Astrocyte of the cerebellum (primary cell): ENCODE measurements at regions not wholly inside any gene's neighbourhood (a gene's known extent, or its start where the extent isn't known, plus 50 kb on each side); places are given as distances from the start of the nearest gene placed in this dataset.

Source experiments
- DNase-seq: peaks from one replicate; pipeline ENCODE4 v3.0.0-alpha.2; 2011; ENCODE audit warnings: low read depth
- H3K4me3 ChIP-seq: 2 replicates; pipeline ENCODE4 v1.5.1; 2011; ENCODE audit warnings: mild to moderate bottlenecking, low read depth, low read length, moderate library complexity
- CTCF ChIP-seq: IDR thresholded peaks from 2 replicates; pipeline ENCODE4 v1.5.1; 2012; ENCODE audit warnings: low read length, low read depth, moderate library complexity, mild to moderate bottlenecking; ENCODE audit errors: missing control alignments
- in situ Hi-C: cut with HindIII; loops from 2 replicates; pipeline ENCODE4 v1.10.0; 2017; ENCODE audit warnings: low sequenced_read_pairs

- in situ Hi-C loops, result no loop called here
- no peak for DNase-seq
These were observed 288.7 kb downstream of the MBD2 start for GRCh38 chr18:53935803-53936202.

GRCh38 chr18:53935399-53935798 is 289.1 kb downstream of the MBD2 start:
- no peak for TF ChIP-seq CTCF
- no peak overlapping the region for H3K4me3 ChIP-seq
- no peak for DNase-seq
- in situ Hi-C loops, result no loop called here

More at GRCh38 chr18:53935803-53936202, 288.7 kb downstream of the MBD2 start:
- no peak overlapping the region for H3K4me3 ChIP-seq
- no peak for TF ChIP-seq CTCF

GRCh38 chr18:53920312-53921075 is 304.0 kb downstream of the MBD2 start:
- DNase-seq, result no peak
- no peak overlapping the region for H3K4me3 ChIP-seq
- TF ChIP-seq CTCF, result no peak
- in situ Hi-C loops, result no loop called here

- in situ Hi-C loops, result no loop called here
- no peak for TF ChIP-seq CTCF
- no peak for DNase-seq
These were observed 306.4 kb downstream of the MBD2 start for GRCh38 chr18:53918091-53918490.

GRCh38 chr18:53911200-53911599 is 313.3 kb downstream of the MBD2 start:
- no peak for DNase-seq
- no peak for TF ChIP-seq CTCF
- no peak overlapping the region for H3K4me3 ChIP-seq
- in situ Hi-C loops, result no loop called here

More at GRCh38 chr18:53918091-53918490, 306.4 kb downstream of the MBD2 start:
- no peak overlapping the region for H3K4me3 ChIP-seq

GRCh38 chr18:53909668-53910067 is 314.8 kb downstream of the MBD2 start:
- in situ Hi-C loops, result no loop called here
- no peak overlapping the region for H3K4me3 ChIP-seq
- DNase-seq, result no peak
- peak; percentile 50 for TF ChIP-seq CTCF
